Pancreas (tissue), 10 donors: ENCODE measurements at regions not wholly inside any gene's neighbourhood (a gene's known extent, or its start where the extent isn't known, plus 50 kb on each side); places are given as distances from the start of the nearest gene placed in this dataset.

ENCODE experiments used
- ATAC-seq, 4 donors: fragments of 200-7000 bp; cut with Tn5 transposase; one replicate each; pipeline versions ENCODE4 v1.8.0 to v1.9.1; 2020; ENCODE audit warnings: mild to moderate bottlenecking in 4 of 4, moderate library complexity in 4 of 4
- DNase-seq, 6 donors: peaks; one replicate each; pipeline ENCODE4 v3.0.0-alpha.2; 2020
- FAIRE-seq: peaks from 2 replicates; lab custom pipeline; 2012; peaks lifted over from hg19 to GRCh38; lab: Jason Lieb, UNC
- H3K27ac ChIP-seq, 4 donors: fragments of 200-600 bp; sonication (generic); 1 replicate in 3 of 4; 2 replicates in 1 of 4; pipeline versions ENCODE4 v1.5.0 to v1.8.0; 2020
- H3K27me3 ChIP-seq, 4 donors: fragments of 200-600 bp; one replicate each; pipeline ENCODE4 v1.8.0; 2021
- H3K36me3 ChIP-seq, 3 donors: fragments of 200-600 bp; sonication (generic) in 1 of 3; one replicate each; pipeline versions ENCODE4 v1.5.0 to v1.8.0; 2020 to 2021
- H3K4me1 ChIP-seq, 3 donors: fragments of 200-600 bp; one replicate each; pipeline ENCODE4 v1.8.0; 2021
- H3K4me3 ChIP-seq, 4 donors: fragments of 200-600 bp; sonication (generic) in 2 of 4; one replicate each; pipeline versions ENCODE4 v1.5.0 to v1.8.0; 2020 to 2021
- H3K9me3 ChIP-seq, 4 donors: fragments of 200-600 bp; one replicate each; pipeline ENCODE4 v1.8.0; 2021
- WGBS, 2 donors: extraction: QIAGEN DNeasy Blood & Tissue Kit; methylation state at CpG; one replicate each; pipeline ENCODE4 v1.1.7; 2013; 5-methylcytosine and 5-hydroxymethylcytosine counted together
- intact Hi-C, 3 donors: fragments of 100-400 bp; cut with DNase I; formaldehyde crosslinking; loops; one replicate each; pipeline versions ENCODE4 v1.11.1 to v1.14.2; 2022
- TF ChIP-seq, protein P1 (sequence below), 4 donors: fragments of 200-600 bp; sonication (generic) in 3 of 4; IDR thresholded peaks; one replicate each; pipeline versions ENCODE4 v1.5.0 to v1.8.0; 2021; ENCODE audit warnings: antibody characterized with exemption in 4 of 4
- donor health status: healthy with polysubstance abuse.
- donor health status: DM: no; HTN: no; CAD: no; lungs with moderate emphysema.
- donor health status: DM: no; HTN: no; CAD: no.
- donor health status: control.
- donor health status: control.
- donor health status: Bipolar disorder and iron deficiency.
- donor health status: DM: yes; HTN: yes; CAD: no.
- donor health status: DM: no; HTN: no; CAD: no.
- donor health status: DM: no; HTN: no; CAD: no.
- donor health status: DM: yes; HTN: yes; CAD: no.

DNA sequence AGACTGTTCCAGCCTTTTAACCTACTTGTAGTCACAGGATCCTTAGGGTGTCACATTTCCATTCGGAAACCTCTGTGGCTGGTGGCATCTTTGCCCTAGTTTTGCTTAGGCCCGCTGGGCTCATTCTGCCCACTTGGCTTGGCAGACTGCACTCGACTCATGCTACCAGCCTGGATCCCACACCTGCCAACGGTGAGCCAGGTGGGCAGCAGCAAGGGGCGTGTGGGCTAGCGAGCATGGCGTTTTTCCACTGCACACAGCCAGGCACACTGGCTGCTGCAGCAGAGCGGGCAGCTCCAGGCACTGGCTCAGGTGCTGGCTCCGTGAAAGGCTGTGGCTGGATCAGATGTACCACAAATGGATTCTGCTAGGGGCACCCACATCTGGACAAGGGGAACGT is 838.2 kb downstream of the SLITRK6 start:
- FAIRE-seq (no peak), DNase-seq (peak in 2 of 6 donors; percentile 6 to 34)
- intact Hi-C loops, result no loop called here

DNA sequence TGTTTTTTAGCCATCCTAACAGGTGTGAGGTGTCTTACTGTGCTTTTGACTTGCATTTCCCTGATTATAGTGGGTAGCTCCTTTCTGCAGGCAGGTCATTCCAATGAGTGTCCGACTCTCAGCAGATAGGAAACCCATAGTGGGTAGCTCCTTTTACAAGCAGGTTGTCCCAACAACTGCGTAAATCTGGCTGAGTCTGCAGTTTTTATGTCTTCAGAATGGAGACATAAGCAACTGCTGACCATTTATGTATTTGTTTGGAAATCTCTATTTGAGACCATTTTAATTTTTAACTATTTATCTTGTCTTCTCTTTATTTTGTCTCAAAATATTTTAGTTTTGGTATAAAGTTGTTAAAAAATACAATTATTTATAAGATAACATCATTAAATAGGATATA is 839.4 kb downstream of the SLITRK6 start:
- TF ChIP-seq, protein P1, sequence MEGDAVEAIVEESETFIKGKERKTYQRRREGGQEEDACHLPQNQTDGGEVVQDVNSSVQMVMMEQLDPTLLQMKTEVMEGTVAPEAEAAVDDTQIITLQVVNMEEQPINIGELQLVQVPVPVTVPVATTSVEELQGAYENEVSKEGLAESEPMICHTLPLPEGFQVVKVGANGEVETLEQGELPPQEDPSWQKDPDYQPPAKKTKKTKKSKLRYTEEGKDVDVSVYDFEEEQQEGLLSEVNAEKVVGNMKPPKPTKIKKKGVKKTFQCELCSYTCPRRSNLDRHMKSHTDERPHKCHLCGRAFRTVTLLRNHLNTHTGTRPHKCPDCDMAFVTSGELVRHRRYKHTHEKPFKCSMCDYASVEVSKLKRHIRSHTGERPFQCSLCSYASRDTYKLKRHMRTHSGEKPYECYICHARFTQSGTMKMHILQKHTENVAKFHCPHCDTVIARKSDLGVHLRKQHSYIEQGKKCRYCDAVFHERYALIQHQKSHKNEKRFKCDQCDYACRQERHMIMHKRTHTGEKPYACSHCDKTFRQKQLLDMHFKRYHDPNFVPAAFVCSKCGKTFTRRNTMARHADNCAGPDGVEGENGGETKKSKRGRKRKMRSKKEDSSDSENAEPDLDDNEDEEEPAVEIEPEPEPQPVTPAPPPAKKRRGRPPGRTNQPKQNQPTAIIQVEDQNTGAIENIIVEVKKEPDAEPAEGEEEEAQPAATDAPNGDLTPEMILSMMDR (IDR thresholded peaks at IDR 0.05), result no peak
- ATAC-seq (no peak), FAIRE-seq (no peak), DNase-seq (no peak)
- WGBS, 2 donors, result 46 to 58% methylated on average over 2 of the region's 2 CpGs
- Histone ChIP-seq H3K9me3 (no peaks in the 10 kb centered on the region), H3K36me3 (no peaks in the 10 kb centered on the region), H3K4me1 (no peaks in the 10 kb centered on the region), H3K27ac (no peak overlapping the region), H3K4me3 (no peak overlapping the region), H3K27me3 (no peaks in the 10 kb centered on the region)
- intact Hi-C loops, result no loop called here

More for the DNA sequence above, 838.2 kb downstream of the SLITRK6 start:
- H3K27me3 ChIP-seq, result no peaks in the 10 kb centered on the region
- ATAC-seq, result no peak
- no peak overlapping the region for H3K27ac ChIP-seq
- H3K9me3 ChIP-seq, result no peaks in the 10 kb centered on the region
- H3K36me3 ChIP-seq, result no peaks in the 10 kb centered on the region
- WGBS, 2 donors, result 75 to 92% methylated on average over 10 of the region's 10 CpGs
- TF ChIP-seq, protein P1 (IDR thresholded peaks at IDR 0.05), result no peak
- H3K4me1 ChIP-seq, result no peaks in the 10 kb centered on the region
- no peak overlapping the region for H3K4me3 ChIP-seq

DNA sequence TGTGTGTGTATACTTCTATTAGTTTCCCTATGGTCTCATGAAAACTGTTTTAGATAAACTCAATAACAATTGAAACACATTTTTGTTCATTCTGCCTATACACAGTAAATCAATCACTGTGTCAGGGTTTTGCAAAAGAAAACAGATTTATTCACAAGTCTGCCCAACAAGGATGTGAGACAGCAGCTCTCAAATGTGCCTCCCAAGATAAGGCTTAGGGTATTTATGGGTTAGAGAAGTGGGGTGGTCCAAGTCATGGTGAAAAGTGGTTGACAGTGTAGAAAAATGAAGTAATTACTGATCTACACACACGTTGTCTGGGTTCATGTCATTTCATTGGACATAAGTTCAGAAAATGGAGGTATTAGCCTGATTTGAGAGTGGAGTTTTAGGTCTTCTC is 844.6 kb downstream of the SLITRK6 start:
- ATAC-seq, result no peak
- Histone ChIP-seq H3K36me3 (no peaks in the 10 kb centered on the region), H3K4me3 (no peak overlapping the region), H3K9me3 (no peaks in the 10 kb centered on the region), H3K4me1 (no peaks in the 10 kb centered on the region), H3K27me3 (no peaks in the 10 kb centered on the region), H3K27ac (no peak overlapping the region)
- no peak for DNase-seq
- TF ChIP-seq, protein P1 (IDR thresholded peaks at IDR 0.05), result no peak
- intact Hi-C loops, result no loop called here
- WGBS, 2 donors, result 38 to 47% methylated on average over 1 of the region's 1 CpG
- FAIRE-seq, result no peak

DNA sequence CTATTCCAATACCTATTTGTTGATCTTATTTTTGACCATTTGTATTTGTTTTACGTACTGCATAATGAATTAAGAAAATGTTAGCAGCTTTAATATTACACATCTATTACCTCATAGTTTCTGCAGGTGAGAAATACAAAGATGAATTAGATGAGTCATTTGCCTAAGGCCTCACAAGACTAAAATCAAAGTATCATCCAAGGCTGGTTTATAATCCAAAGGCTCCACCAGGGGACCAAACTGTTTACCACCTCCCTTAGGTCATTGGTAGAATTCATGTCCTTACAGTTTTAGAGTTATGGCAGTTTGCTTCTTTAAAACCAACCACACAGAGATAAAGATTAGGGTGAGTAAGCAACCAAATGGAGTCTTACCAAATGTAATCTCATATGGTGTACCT is 848.1 kb downstream of the SLITRK6 start:
- FAIRE-seq, result no peak
- TF ChIP-seq, protein P1 (IDR thresholded peaks at IDR 0.05), result no peak
- DNase-seq, result no peak
- Histone ChIP-seq H3K36me3 (no peaks in the 10 kb centered on the region), H3K27ac (no peak overlapping the region), H3K27me3 (no peaks in the 10 kb centered on the region), H3K4me1 (no peaks in the 10 kb centered on the region), H3K9me3 (no peaks in the 10 kb centered on the region), H3K4me3 (no peak overlapping the region)
- whole genome bisulfite sequencing, 2 donors, result 72 to 89% methylated on average over 1 of the region's 1 CpG
- ATAC-seq, result no peak
- intact Hi-C loops, result no loop called here

DNA sequence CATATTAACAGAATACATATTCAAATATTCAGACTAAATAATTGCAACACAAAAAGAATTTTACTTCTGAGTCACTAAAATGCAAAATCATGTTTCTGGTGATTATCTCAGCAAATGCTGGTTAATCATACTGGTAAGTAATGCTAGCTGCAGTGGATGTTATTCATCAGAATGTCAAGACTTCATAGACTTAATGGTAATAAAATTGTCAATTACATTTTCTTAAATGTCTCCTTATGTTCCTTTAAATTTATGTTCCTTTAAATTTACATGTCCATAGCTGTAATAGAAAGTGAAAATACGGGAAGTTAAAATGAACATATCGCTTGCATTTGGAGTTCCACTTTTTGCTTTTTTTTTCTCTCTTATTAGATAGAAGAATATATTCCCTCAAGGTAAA is 853.0 kb downstream of the SLITRK6 start:
- H3K27me3 ChIP-seq, result no peaks in the 10 kb centered on the region
- no peaks in the 10 kb centered on the region for H3K36me3 ChIP-seq
- FAIRE-seq (no peak), ATAC-seq (no peak), DNase-seq (no peak)
- 78 to 90% methylated on average over 2 of the region's 2 CpGs for WGBS, 2 donors
- TF ChIP-seq, protein P1 (IDR thresholded peaks at IDR 0.05), result no peak
- no peak overlapping the region for H3K27ac ChIP-seq
- H3K4me1 ChIP-seq, result no peaks in the 10 kb centered on the region
- no peak overlapping the region for H3K4me3 ChIP-seq
- H3K9me3 ChIP-seq, result no peaks in the 10 kb centered on the region
- intact Hi-C loops, result no loop called here
